NCI-H748 treated with DMSO at 0.1 percent for 48 hours (cell line): ENCODE measurements at regions not wholly inside any gene's neighbourhood (a gene's known extent, or its start where the extent isn't known, plus 50 kb on each side); places are given as distances from the start of the nearest gene placed in this dataset.

Experiments
- DNase-seq: peaks from one replicate; lab custom pipeline; 2025; lab: John Stamatoyannopoulos, UW

- no peak for DNase-seq
Measured at GRCh38 chr10:44435196-44435595, 50.3 kb upstream of the CXCL12 start.

- no peak for DNase-seq
Measured at GRCh38 chr10:44436240-44436639, 51.3 kb upstream of the CXCL12 start.

GRCh38 chr10:44437840-44438511, 53.1 kb upstream of the CXCL12 start:
- no peak for DNase-seq

- no peak for DNase-seq
Measured at GRCh38 chr10:44439239-44439957, 54.5 kb upstream of the CXCL12 start.

- no peak for DNase-seq
Measured at GRCh38 chr10:44439958-44440244, 55.0 kb upstream of the CXCL12 start.

GRCh38 chr10:44457259-44457658, 72.4 kb upstream of the CXCL12 start:
- DNase-seq: no peak

- DNase-seq: no peak
Measured at GRCh38 chr10:44458671-44459413, 73.9 kb upstream of the CXCL12 start.

- DNase-seq: no peak
Measured at GRCh38 chr10:44459671-44460070, 74.8 kb upstream of the CXCL12 start.

- DNase-seq: no peak
Measured at GRCh38 chr10:44460416-44460815, 75.5 kb upstream of the CXCL12 start.

- DNase-seq: no peak
Measured at GRCh38 chr10:44462338-44462914, 77.5 kb upstream of the CXCL12 start.

GRCh38 chr10:44463511-44464121, 78.7 kb upstream of the CXCL12 start:
- no peak for DNase-seq

GRCh38 chr10:44464503-44464902, 79.6 kb upstream of the CXCL12 start:
- no peak for DNase-seq

GRCh38 chr10:44465401-44466115, 80.7 kb upstream of the CXCL12 start:
- no peak for DNase-seq

- DNase-seq: no peak
Measured at GRCh38 chr10:44466236-44466635, 81.3 kb upstream of the CXCL12 start.

GRCh38 chr10:44467090-44467489, 82.2 kb upstream of the CXCL12 start:
- DNase-seq: no peak

- DNase-seq: no peak
Measured at GRCh38 chr10:44467900-44468299, 83.0 kb upstream of the CXCL12 start.

GRCh38 chr10:44468525-44468924, 83.6 kb upstream of the CXCL12 start:
- no peak for DNase-seq

GRCh38 chr10:44468965-44469364, 84.1 kb upstream of the CXCL12 start:
- no peak for DNase-seq

- no peak for DNase-seq
Measured at GRCh38 chr10:44470784-44471183, 85.9 kb upstream of the CXCL12 start.

GRCh38 chr10:44471410-44471809, 86.5 kb upstream of the CXCL12 start:
- DNase-seq: no peak

- DNase-seq: no peak
Measured at GRCh38 chr10:44473146-44473545, 88.2 kb upstream of the CXCL12 start.
